ENCODE measurements at regions not wholly inside any gene's neighbourhood (a gene's known extent, or its start where the extent isn't known, plus 50 kb on each side); places are given as distances from the start of the nearest gene placed in this dataset.

GRCh38 chr6:14284969-14285590 lies 167.5 kb downstream of the CD83 start:
- Histone ChIP-seq H3K9me3 (ENCODE audit: control insufficient read depth, insufficient read depth, low read length) (peaks cover 2% of the 10 kb centered on the region), H3K36me3 (ENCODE audit: control insufficient read depth, insufficient read depth, low read length) (no peaks in the 10 kb centered on the region), H3K4me3 (ENCODE audit: low read length) (no peak overlapping the region), H3K27me3 (ENCODE audit: control insufficient read depth, insufficient read depth, low read length) (no peaks in the 10 kb centered on the region), H3K27ac (ENCODE audit: low read length) (no peak overlapping the region), H3K4me1 (ENCODE audit: control insufficient read depth, insufficient read depth, low read length) (no peaks in the 10 kb centered on the region)
- no peak for ATAC-seq
- DNase-seq = no peak
- 99% methylated on average over 7 of the region's 7 CpGs for WGBS (ENCODE audit: insufficient coverage)
- peaks cover 0 to 4% of the 10 kb centered on the region in 2 donors for H3K9me3 Mint-ChIP-seq
- H3K27me3 Mint-ChIP-seq (ENCODE audit: low read depth in 2 of 2) = peaks cover 11 to 34% of the 10 kb centered on the region in 2 donors
- no peak for TF ChIP-seq CTCF (IDR thresholded peaks at IDR 0.05)
- H3K4me1 Mint-ChIP-seq = peaks cover 3 to 4% of the 10 kb centered on the region in 2 donors
- intact Hi-C loops (cut with micrococcal nuclease) = no loop called here
- no peak overlapping the region for H3K4me3 Mint-ChIP-seq
- H3K27ac Mint-ChIP-seq = no peak overlapping the region
- H3K36me3 Mint-ChIP-seq = no peaks in the 10 kb centered on the region

GRCh38 chr6:14286144-14286543 lies 168.6 kb downstream of the CD83 start:
- WGBS (ENCODE audit: insufficient coverage) = 89% methylated on average over 4 of the region's 5 CpGs
- Histone ChIP-seq H3K27ac (ENCODE audit: low read length) (no peak overlapping the region), H3K9me3 (ENCODE audit: control insufficient read depth, insufficient read depth, low read length) (no peaks in the 10 kb centered on the region), H3K4me1 (ENCODE audit: control insufficient read depth, insufficient read depth, low read length) (peaks cover 3% of the 10 kb centered on the region), H3K36me3 (ENCODE audit: control insufficient read depth, insufficient read depth, low read length) (no peaks in the 10 kb centered on the region), H3K27me3 (ENCODE audit: control insufficient read depth, insufficient read depth, low read length) (no peaks in the 10 kb centered on the region), H3K4me3 (ENCODE audit: low read length) (no peak overlapping the region)
- H3K27ac Mint-ChIP-seq = no peak overlapping the region
- H3K9me3 Mint-ChIP-seq = no peaks in the 10 kb centered on the region
- DNase-seq (no peak), ATAC-seq (no peak)
- H3K4me1 Mint-ChIP-seq = peaks cover 12 to 14% of the 10 kb centered on the region in 2 donors
- no peaks in the 10 kb centered on the region for H3K36me3 Mint-ChIP-seq
- peaks cover 15 to 43% of the 10 kb centered on the region in 2 donors for H3K27me3 Mint-ChIP-seq (ENCODE audit: low read depth in 2 of 2)
- intact Hi-C loops (cut with micrococcal nuclease) = no loop called here
- no peak overlapping the region for H3K4me3 Mint-ChIP-seq
- TF ChIP-seq CTCF (IDR thresholded peaks at IDR 0.05) = no peak

- no peaks in the 10 kb centered on the region for H3K36me3 ChIP-seq (ENCODE audit: control insufficient read depth, insufficient read depth, low read length)
- Mint-ChIP-seq H3K27ac (no peak overlapping the region), H3K27me3 (ENCODE audit: low read depth in 2 of 2) (peaks cover 13 to 45% of the 10 kb centered on the region in 2 donors), H3K4me3 (no peak overlapping the region), H3K4me1 (peaks cover 12 to 14% of the 10 kb centered on the region in 2 donors), H3K9me3 (no peaks in the 10 kb centered on the region), H3K36me3 (no peaks in the 10 kb centered on the region)
- H3K4me3 ChIP-seq (ENCODE audit: low read length) = no peak overlapping the region
- no peaks in the 10 kb centered on the region for H3K9me3 ChIP-seq (ENCODE audit: control insufficient read depth, insufficient read depth, low read length)
- DNase-seq = no peak
- WGBS (ENCODE audit: insufficient coverage) = no CpG with 5 or more reads among the region's 1 CpG
- H3K4me1 ChIP-seq (ENCODE audit: control insufficient read depth, insufficient read depth, low read length) = peaks cover 3% of the 10 kb centered on the region
- no peak overlapping the region for H3K27ac ChIP-seq (ENCODE audit: low read length)
- TF ChIP-seq CTCF (IDR thresholded peaks at IDR 0.05) = no peak
- intact Hi-C loops (cut with micrococcal nuclease) = no loop called here
- no peaks in the 10 kb centered on the region for H3K27me3 ChIP-seq (ENCODE audit: control insufficient read depth, insufficient read depth, low read length)
- ATAC-seq = no peak
Measured at GRCh38 chr6:14286634-14287428, 169.3 kb downstream of the CD83 start.
